Left renal cortex interstitium (tissue), 4 donors: ENCODE measurements at regions not wholly inside any gene's neighbourhood (a gene's known extent, or its start where the extent isn't known, plus 50 kb on each side); places are given as distances from the start of the nearest gene placed in this dataset.

ENCODE experiments used
- DNase-seq, 4 donors: peaks; one replicate each; pipeline ENCODE4 v3.0.0-alpha.2; 2013; ENCODE audit warnings: low read depth in 4 of 4, low spot score in 2 of 4, missing footprints in 1 of 4

GRCh38 chr13:106306748-106307277, 228.6 kb downstream of the EFNB2 start:
- DNase-seq = no peak

- no peak for DNase-seq
Observed at GRCh38 chr13:106302843-106303242, 232.6 kb downstream of the EFNB2 start.

GRCh38 chr13:106302011-106302410, 233.5 kb downstream of the EFNB2 start:
- no peak for DNase-seq

GRCh38 chr13:106299621-106300020, 235.8 kb downstream of the EFNB2 start:
- no peak for DNase-seq

GRCh38 chr13:106297283-106297682, 238.2 kb downstream of the EFNB2 start:
- DNase-seq = no peak

- DNase-seq = no peak
Observed at GRCh38 chr13:106296723-106297122, 238.7 kb downstream of the EFNB2 start.

GRCh38 chr13:106295971-106296370, 239.5 kb downstream of the EFNB2 start:
- no peak for DNase-seq

- DNase-seq = no peak
Observed at GRCh38 chr13:106291006-106291405, 244.5 kb downstream of the EFNB2 start.

GRCh38 chr13:106287351-106287750, 248.1 kb downstream of the EFNB2 start:
- DNase-seq = no peak

GRCh38 chr13:106286811-106287210, 248.7 kb downstream of the EFNB2 start:
- DNase-seq = no peak

- DNase-seq = no peak
Observed at GRCh38 chr13:106284358-106284757, 251.1 kb downstream of the EFNB2 start.

GRCh38 chr13:106281426-106281825, 254.0 kb downstream of the EFNB2 start:
- no peak for DNase-seq

GRCh38 chr13:106277484-106278154, 257.8 kb downstream of the EFNB2 start:
- DNase-seq = no peak

GRCh38 chr13:106276876-106277275, 258.6 kb downstream of the EFNB2 start:
- DNase-seq = no peak

GRCh38 chr13:106275446-106276032, 259.9 kb downstream of the EFNB2 start:
- no peak for DNase-seq

GRCh38 chr13:106274551-106275203, 260.8 kb downstream of the EFNB2 start:
- no peak for DNase-seq

- DNase-seq = no peak
Observed at GRCh38 chr13:106263801-106264200, 271.7 kb downstream of the EFNB2 start.

GRCh38 chr13:106262886-106263285, 272.6 kb downstream of the EFNB2 start:
- DNase-seq = no peak

GRCh38 chr13:106261450-106261849, 274.0 kb downstream of the EFNB2 start:
- DNase-seq = no peak

- no peak for DNase-seq
Observed at GRCh38 chr13:106260352-106260751, 275.1 kb downstream of the EFNB2 start.

GRCh38 chr13:106259928-106260327, 275.5 kb downstream of the EFNB2 start:
- no peak for DNase-seq

- no peak for DNase-seq
Observed at GRCh38 chr13:106246666-106247188, 288.7 kb downstream of the EFNB2 start.
